DND-41 (cell line): ENCODE measurements at regions not wholly inside any gene's neighbourhood (a gene's known extent, or its start where the extent isn't known, plus 50 kb on each side); places are given as distances from the start of the nearest gene placed in this dataset.

ENCODE experiments used
- ATAC-seq: fragments of 200-7000 bp; cut with Tn5 transposase; 3 replicates; pipeline ENCODE4 v1.9.1; 2021; ENCODE audit warnings: low read depth; ENCODE audit not compliant: insufficient read depth
- DNase-seq: peaks from one replicate; pipeline ENCODE4 v3.0.0-alpha.2; 2020
- H2AFZ ChIP-seq: 2 replicates; pipeline ENCODE4 v1.6.0; 2012; ENCODE audit warnings: low read depth, low read length
- H3K27ac ChIP-seq: 2 replicates; pipeline ENCODE4 v1.5.1; 2012; ENCODE audit warnings: low read length, inconsistent platforms
- H3K27me3 ChIP-seq: fragments of 200-600 bp; sonication (generic); 2 replicates; pipeline ENCODE4 v1.6.0; 2012; ENCODE audit warnings: low read length, mild to moderate bottlenecking, inconsistent platforms; ENCODE audit not compliant: insufficient read depth, poor library complexity
- H3K36me3 ChIP-seq: 2 replicates; pipeline ENCODE4 v1.5.1; 2012; ENCODE audit warnings: low read length, inconsistent platforms; ENCODE audit not compliant: insufficient read depth
- H3K4me1 ChIP-seq: 2 replicates; pipeline ENCODE4 v1.5.1; 2012; ENCODE audit warnings: mild to moderate bottlenecking, low read length; ENCODE audit not compliant: insufficient read depth
- H3K4me2 ChIP-seq: 2 replicates; pipeline ENCODE4 v1.6.0; 2012; ENCODE audit warnings: mild to moderate bottlenecking, moderate library complexity, low read length, inconsistent platforms; ENCODE audit not compliant: insufficient read depth
- H3K4me3 ChIP-seq, 2 experiments: fragments of 200-600 bp in 1 of 2; shearing (Covaris generic) in 1 of 2; 2 replicates each; pipeline ENCODE4 v1.5.1; 2012 to 2016; ENCODE audit warnings: inconsistent platforms in 2 of 2, low read length in 2 of 2, mild to moderate bottlenecking in 2 of 2, low read depth in 1 of 2, moderate library complexity in 1 of 2
- H3K79me2 ChIP-seq: 2 replicates; pipeline ENCODE4 v1.6.0; 2012; ENCODE audit warnings: low read length, inconsistent platforms; ENCODE audit not compliant: insufficient read depth
- H3K9ac ChIP-seq: 2 replicates; pipeline ENCODE4 v1.6.0; 2012; ENCODE audit warnings: low read depth, mild to moderate bottlenecking, inconsistent platforms, low read length, moderate library complexity
- H3K9me3 ChIP-seq: 2 replicates; pipeline ENCODE4 v1.5.1; 2012; ENCODE audit warnings: low read length, moderate library complexity, mild to moderate bottlenecking, inconsistent platforms; ENCODE audit not compliant: insufficient read depth, severe bottlenecking
- H4K20me1 ChIP-seq: 2 replicates; pipeline ENCODE4 v1.6.0; 2012; ENCODE audit warnings: low read length; ENCODE audit not compliant: insufficient read depth
- CTCF ChIP-seq: IDR thresholded peaks from 2 replicates; pipeline ENCODE4 v1.5.1; 2012; ENCODE audit warnings: borderline replicate concordance, low read length, moderate library complexity, mild to moderate bottlenecking; ENCODE audit not compliant: poor library complexity, severe bottlenecking; ENCODE audit errors: extremely low read depth
- EZH2 ChIP-seq: IDR thresholded peaks from 3 replicates; pipeline ENCODE4 v1.6.1; 2012; ENCODE audit warnings: borderline replicate concordance, low read depth, mild to moderate bottlenecking, moderate library complexity, low read length, inconsistent platforms; ENCODE audit not compliant: severe bottlenecking

- DNase-seq (no peak), ATAC-seq (no peak)
- Histone ChIP-seq H3K79me2 (no peaks in the 10 kb centered on the region), H3K27ac (no peak overlapping the region), H3K9me3 (no peaks in the 10 kb centered on the region), H3K27me3 (no peaks in the 10 kb centered on the region), H2AFZ (no peak overlapping the region), H3K36me3 (no peaks in the 10 kb centered on the region), H4K20me1 (no peaks in the 10 kb centered on the region), H3K9ac (no peak overlapping the region), H3K4me1 (peaks cover 37% of the 10 kb centered on the region), H3K4me3 (no peak overlapping the region), H3K4me2 (no peak overlapping the region)
- TF ChIP-seq EZH2: no peak
Measured at GRCh38 chr15:91530956-91531582, 322.4 kb upstream of the SLCO3A1 start.

- no peak overlapping the region for H2AFZ ChIP-seq
- ATAC-seq (no peak), DNase-seq (no peak)
- peaks cover 14% of the 10 kb centered on the region for H3K4me1 ChIP-seq
- H3K79me2 ChIP-seq: no peaks in the 10 kb centered on the region
- H3K9ac ChIP-seq: no peak overlapping the region
- no peaks in the 10 kb centered on the region for H3K36me3 ChIP-seq
- H4K20me1 ChIP-seq: no peaks in the 10 kb centered on the region
- no peak overlapping the region for H3K27ac ChIP-seq
- H3K4me3 ChIP-seq: no peak overlapping the region
- H3K9me3 ChIP-seq: no peaks in the 10 kb centered on the region
- TF ChIP-seq EZH2 (no peak), CTCF (no peak)
- H3K27me3 ChIP-seq: no peaks in the 10 kb centered on the region
- H3K4me2 ChIP-seq: no peak overlapping the region
Measured at GRCh38 chr15:91534235-91534634, 319.3 kb upstream of the SLCO3A1 start.

- TF ChIP-seq EZH2: no peak
- TF ChIP-seq CTCF: no peak
- no peak overlapping the region for H3K27ac ChIP-seq
- no peaks in the 10 kb centered on the region for H3K9me3 ChIP-seq
- no peaks in the 10 kb centered on the region for H3K79me2 ChIP-seq
- DNase-seq: no peak
- no peak for ATAC-seq
- no peak overlapping the region for H3K4me3 ChIP-seq
- no peaks in the 10 kb centered on the region for H3K27me3 ChIP-seq
- no peak overlapping the region for H3K9ac ChIP-seq
- no peak overlapping the region for H2AFZ ChIP-seq
- H3K36me3 ChIP-seq: no peaks in the 10 kb centered on the region
- no peaks in the 10 kb centered on the region for H4K20me1 ChIP-seq
- peaks cover 6% of the 10 kb centered on the region for H3K4me1 ChIP-seq
- H3K4me2 ChIP-seq: no peak overlapping the region
Measured at GRCh38 chr15:91534976-91535375, 318.5 kb upstream of the SLCO3A1 start.

- DNase-seq (no peak), ATAC-seq (no peak)
- H3K9me3 ChIP-seq: no peaks in the 10 kb centered on the region
- H3K27me3 ChIP-seq: no peaks in the 10 kb centered on the region
- no peak overlapping the region for H3K9ac ChIP-seq
- H3K4me2 ChIP-seq: no peak overlapping the region
- no peaks in the 10 kb centered on the region for H4K20me1 ChIP-seq
- H3K27ac ChIP-seq: no peak overlapping the region
- no peak for TF ChIP-seq EZH2
- no peak for TF ChIP-seq CTCF
- no peaks in the 10 kb centered on the region for H3K79me2 ChIP-seq
- H3K4me3 ChIP-seq: no peak overlapping the region
- H3K36me3 ChIP-seq: no peaks in the 10 kb centered on the region
- no peaks in the 10 kb centered on the region for H3K4me1 ChIP-seq
- no peak overlapping the region for H2AFZ ChIP-seq
Measured at GRCh38 chr15:91535856-91536500, 317.5 kb upstream of the SLCO3A1 start.
